ENCODE measurements at regions not wholly inside any gene's neighbourhood (a gene's known extent, or its start where the extent isn't known, plus 50 kb on each side); places are given as distances from the start of the nearest gene placed in this dataset.

DNA sequence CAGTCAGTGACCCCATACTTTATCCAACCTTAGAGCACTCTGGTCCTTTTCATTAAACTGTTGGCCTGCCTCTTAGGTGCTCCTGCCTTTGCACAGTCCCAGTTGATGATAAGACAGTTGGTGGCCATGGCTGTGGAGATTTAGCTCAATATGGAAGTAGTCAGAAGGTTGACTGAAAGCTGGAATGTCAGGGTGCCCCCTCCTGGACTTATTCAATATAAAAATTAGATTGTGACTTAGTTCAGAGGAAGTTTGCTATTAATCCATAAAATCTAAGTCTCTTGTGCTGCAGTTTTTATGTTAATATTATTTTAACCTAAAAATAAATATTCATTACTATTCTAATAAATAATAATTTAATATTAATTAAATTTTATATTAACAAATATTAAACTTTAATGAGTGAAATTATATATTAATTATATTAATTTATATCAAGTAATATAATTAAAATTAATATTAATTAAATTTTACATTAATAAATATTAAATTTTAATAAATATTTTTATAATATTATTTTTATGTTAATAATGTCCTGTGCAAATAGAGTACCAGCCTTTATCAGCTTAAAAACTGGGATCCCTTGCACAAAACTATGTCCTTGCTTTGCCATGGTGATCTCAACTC is 77.7 kb upstream of the ADAMTSL1 start:
- no peak overlapping the region for H3K27ac ChIP-seq (ENCODE audit: low read depth in 2 of 2, low read length in 1 of 2)
- H3K4me1 ChIP-seq (ENCODE audit: control insufficient read depth in 2 of 2, insufficient read depth in 2 of 2, low read length in 1 of 2): no peaks in the 10 kb centered on the region
- H3K4me3 ChIP-seq (ENCODE audit: low read depth in 1 of 2, low read length in 2 of 2): no peak overlapping the region
- H3K36me3 ChIP-seq (ENCODE audit: control insufficient read depth in 2 of 2, insufficient read depth in 2 of 2, low read length in 1 of 2): no peaks in the 10 kb centered on the region
- H3K27me3 ChIP-seq (ENCODE audit: control insufficient read depth in 1 of 2, insufficient read depth in 2 of 2, low read length in 2 of 2): no peaks in the 10 kb centered on the region
- no peaks in the 10 kb centered on the region for H3K9me3 ChIP-seq (ENCODE audit: control insufficient read depth in 2 of 2, insufficient read depth in 1 of 2, low read depth in 1 of 2, low read length in 1 of 2)

DNA sequence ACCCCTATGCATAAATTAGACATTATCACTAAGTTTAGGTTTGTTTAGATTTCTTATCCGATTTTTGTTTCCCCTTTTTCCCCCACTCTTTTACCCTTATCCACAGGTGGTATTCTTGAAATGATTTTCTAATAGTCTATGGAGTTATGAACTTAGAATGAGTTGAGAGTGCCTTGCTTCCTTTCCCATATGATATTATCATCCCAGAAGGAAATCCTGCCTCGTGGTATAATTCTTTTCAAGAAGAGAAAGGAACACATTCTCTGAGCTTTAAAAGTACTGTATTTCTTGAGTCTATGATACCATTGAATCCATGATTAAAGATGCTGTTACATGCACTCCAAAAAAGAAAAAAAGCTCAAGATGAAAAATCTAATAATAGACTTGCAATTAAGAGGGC is 76.9 kb upstream of the ADAMTSL1 start:
- Histone ChIP-seq H3K27me3 (ENCODE audit: control insufficient read depth in 1 of 2, insufficient read depth in 2 of 2, low read length in 2 of 2) (no peaks in the 10 kb centered on the region), H3K4me1 (ENCODE audit: control insufficient read depth in 2 of 2, insufficient read depth in 2 of 2, low read length in 1 of 2) (no peaks in the 10 kb centered on the region), H3K9me3 (ENCODE audit: control insufficient read depth in 2 of 2, insufficient read depth in 1 of 2, low read depth in 1 of 2, low read length in 1 of 2) (no peaks in the 10 kb centered on the region), H3K27ac (ENCODE audit: low read depth in 2 of 2, low read length in 1 of 2) (no peak overlapping the region), H3K36me3 (ENCODE audit: control insufficient read depth in 2 of 2, insufficient read depth in 2 of 2, low read length in 1 of 2) (no peaks in the 10 kb centered on the region), H3K4me3 (ENCODE audit: low read depth in 1 of 2, low read length in 2 of 2) (no peak overlapping the region)
- 57 to 67% methylated on average over 2 of the region's 2 CpGs for WGBS, 2 donors

DNA sequence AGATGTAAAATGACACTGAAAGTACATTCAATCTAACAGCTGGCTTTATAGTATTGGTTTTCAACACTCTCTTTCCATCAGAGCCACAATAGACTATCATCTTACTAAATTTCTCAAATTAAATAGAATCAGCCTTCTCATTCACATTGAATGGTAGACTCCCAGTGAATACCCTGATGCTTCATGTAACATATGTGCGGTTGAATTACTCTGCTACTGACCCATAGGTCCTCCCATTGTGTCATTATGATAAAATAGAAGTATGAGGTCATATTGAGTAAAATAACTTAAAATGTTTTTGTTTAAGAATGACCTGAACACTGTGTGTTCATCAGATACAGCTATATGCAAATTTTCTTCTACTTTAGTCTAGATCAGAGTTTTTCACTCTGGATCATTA is 75.9 kb upstream of the ADAMTSL1 start:
- no peaks in the 10 kb centered on the region for H3K9me3 ChIP-seq (ENCODE audit: control insufficient read depth in 2 of 2, insufficient read depth in 1 of 2, low read depth in 1 of 2, low read length in 1 of 2)
- H3K4me3 ChIP-seq (ENCODE audit: low read depth in 1 of 2, low read length in 2 of 2): no peak overlapping the region
- H3K27me3 ChIP-seq (ENCODE audit: control insufficient read depth in 1 of 2, insufficient read depth in 2 of 2, low read length in 2 of 2): no peaks in the 10 kb centered on the region
- 95% methylated on average over 1 of the region's 1 CpG for WGBS, 2 donors
- H3K4me1 ChIP-seq (ENCODE audit: control insufficient read depth in 2 of 2, insufficient read depth in 2 of 2, low read length in 1 of 2): no peaks in the 10 kb centered on the region
- H3K36me3 ChIP-seq (ENCODE audit: control insufficient read depth in 2 of 2, insufficient read depth in 2 of 2, low read length in 1 of 2): no peaks in the 10 kb centered on the region
- no peak overlapping the region for H3K27ac ChIP-seq (ENCODE audit: low read depth in 2 of 2, low read length in 1 of 2)

DNA sequence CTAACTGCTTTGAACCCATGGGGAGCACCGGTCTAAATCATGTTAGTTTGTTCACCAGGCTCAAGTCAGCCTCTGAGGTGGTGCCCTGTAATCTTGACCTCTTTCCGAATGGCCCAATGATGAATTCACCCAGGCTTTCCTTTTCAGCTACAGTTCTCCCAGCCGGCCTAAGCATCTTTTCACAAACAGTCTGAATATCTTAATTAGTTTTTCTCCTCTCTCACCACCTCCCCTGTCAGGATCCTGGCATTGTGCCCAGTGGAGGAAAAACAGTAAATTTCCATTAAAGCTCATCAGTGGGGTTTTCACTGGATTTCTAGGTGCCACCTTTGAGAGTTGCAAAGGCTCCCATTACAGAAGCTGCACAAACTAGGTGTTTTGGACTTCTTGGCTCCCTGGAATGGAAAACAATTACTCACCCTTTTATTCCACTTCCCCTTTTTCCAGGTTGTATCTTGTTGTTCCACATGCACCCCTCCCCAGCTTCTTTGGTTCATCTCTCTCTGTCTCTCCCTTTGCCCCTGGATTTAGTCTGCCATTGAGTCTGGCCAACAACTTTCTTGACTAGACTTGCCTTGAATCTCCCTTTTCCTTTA is 69.4 kb upstream of the ADAMTSL1 start:
- Histone ChIP-seq H3K27ac (ENCODE audit: low read depth in 2 of 2, low read length in 1 of 2) (no peak overlapping the region), H3K27me3 (ENCODE audit: control insufficient read depth in 1 of 2, insufficient read depth in 2 of 2, low read length in 2 of 2) (no peaks in the 10 kb centered on the region), H3K4me3 (ENCODE audit: low read depth in 1 of 2, low read length in 2 of 2) (no peak overlapping the region), H3K4me1 (ENCODE audit: control insufficient read depth in 2 of 2, insufficient read depth in 2 of 2, low read length in 1 of 2) (no peaks in the 10 kb centered on the region), H3K9me3 (ENCODE audit: control insufficient read depth in 2 of 2, insufficient read depth in 1 of 2, low read depth in 1 of 2, low read length in 1 of 2) (no peaks in the 10 kb centered on the region), H3K36me3 (ENCODE audit: control insufficient read depth in 2 of 2, insufficient read depth in 2 of 2, low read length in 1 of 2) (no peaks in the 10 kb centered on the region)
- 82 to 87% methylated on average over 3 of the region's 3 CpGs for WGBS, 2 donors

DNA sequence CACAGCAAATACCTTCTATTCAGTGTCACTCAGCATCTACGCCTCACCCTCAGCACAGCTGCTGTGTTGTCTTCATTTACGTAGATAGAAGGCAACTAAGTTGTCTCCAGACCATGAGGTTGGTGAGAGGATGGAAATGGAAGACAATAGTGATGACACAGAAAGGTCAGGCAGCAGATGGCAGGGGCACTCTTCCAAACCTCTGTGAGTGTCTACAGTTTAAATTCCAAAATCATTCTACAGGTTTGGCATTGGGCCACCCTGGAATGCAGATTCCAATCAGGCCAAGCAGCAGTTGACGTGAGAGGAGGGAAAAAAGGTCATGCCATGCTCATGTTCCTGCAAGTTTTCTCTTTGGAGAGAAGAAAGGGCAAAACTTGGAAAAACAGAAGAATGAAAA is 68.7 kb upstream of the ADAMTSL1 start:
- 66 to 69% methylated on average over 3 of the region's 3 CpGs for WGBS, 2 donors

DNA sequence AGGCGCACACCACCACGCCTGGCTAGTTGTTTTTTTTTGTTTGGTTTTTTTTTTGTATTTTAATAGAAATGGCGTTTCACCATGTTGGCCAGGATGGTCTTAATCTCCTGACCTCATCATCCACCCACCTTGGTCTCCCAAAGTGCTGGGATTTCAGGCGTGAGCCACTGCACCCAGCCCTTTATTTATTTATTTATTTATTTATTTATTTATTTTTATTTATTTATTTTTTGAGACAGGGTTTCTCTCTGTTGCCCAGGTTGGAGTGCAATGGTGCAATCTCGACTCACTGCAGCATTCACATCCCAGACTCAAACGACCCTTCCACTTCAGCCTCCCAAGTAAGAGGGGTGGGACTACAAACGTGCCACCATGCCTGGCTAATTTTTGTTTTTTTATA is 63.0 kb upstream of the ADAMTSL1 start:
- H3K4me3 ChIP-seq (ENCODE audit: low read depth in 1 of 2, low read length in 2 of 2): no peak overlapping the region
- H3K4me1 ChIP-seq (ENCODE audit: control insufficient read depth in 2 of 2, insufficient read depth in 2 of 2, low read length in 1 of 2): no peaks in the 10 kb centered on the region
- WGBS, 2 donors: 87 to 90% methylated on average over 7 of the region's 7 CpGs
- H3K27ac ChIP-seq (ENCODE audit: low read depth in 2 of 2, low read length in 1 of 2): no peak overlapping the region
- no peaks in the 10 kb centered on the region for H3K27me3 ChIP-seq (ENCODE audit: control insufficient read depth in 1 of 2, insufficient read depth in 2 of 2, low read length in 2 of 2)
- no peaks in the 10 kb centered on the region for H3K9me3 ChIP-seq (ENCODE audit: control insufficient read depth in 2 of 2, insufficient read depth in 1 of 2, low read depth in 1 of 2, low read length in 1 of 2)
- H3K36me3 ChIP-seq (ENCODE audit: control insufficient read depth in 2 of 2, insufficient read depth in 2 of 2, low read length in 1 of 2): no peaks in the 10 kb centered on the region

More for the DNA sequence above, 68.7 kb upstream of the ADAMTSL1 start:
- no peaks in the 10 kb centered on the region for H3K27me3 ChIP-seq (ENCODE audit: control insufficient read depth in 1 of 2, insufficient read depth in 2 of 2, low read length in 2 of 2)
- H3K36me3 ChIP-seq (ENCODE audit: control insufficient read depth in 2 of 2, insufficient read depth in 2 of 2, low read length in 1 of 2): no peaks in the 10 kb centered on the region
- H3K9me3 ChIP-seq (ENCODE audit: control insufficient read depth in 2 of 2, insufficient read depth in 1 of 2, low read depth in 1 of 2, low read length in 1 of 2): no peaks in the 10 kb centered on the region
- H3K4me3 ChIP-seq (ENCODE audit: low read depth in 1 of 2, low read length in 2 of 2): no peak overlapping the region
- no peaks in the 10 kb centered on the region for H3K4me1 ChIP-seq (ENCODE audit: control insufficient read depth in 2 of 2, insufficient read depth in 2 of 2, low read length in 1 of 2)
- H3K27ac ChIP-seq (ENCODE audit: low read depth in 2 of 2, low read length in 1 of 2): no peak overlapping the region

DNA sequence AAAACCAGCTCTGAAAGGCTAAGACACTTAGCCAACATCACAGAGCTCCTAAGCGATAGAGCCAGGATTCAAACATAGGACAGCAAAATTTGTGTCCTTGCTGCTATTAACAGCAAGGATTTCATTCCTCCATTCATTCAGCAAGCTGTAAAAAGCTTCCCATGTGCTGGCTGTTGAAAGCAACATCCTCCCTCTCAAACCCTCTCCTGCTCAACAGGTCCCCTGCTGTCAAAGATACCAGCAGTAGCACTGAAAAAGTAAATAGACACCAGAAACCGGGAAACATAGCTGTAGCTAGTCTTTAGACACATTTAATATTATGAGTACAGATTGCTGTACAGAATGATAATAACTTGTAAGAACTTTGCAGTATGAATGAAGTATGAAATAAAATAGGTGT is 52.6 kb upstream of the ADAMTSL1 start:
- H3K27me3 ChIP-seq (ENCODE audit: control insufficient read depth in 1 of 2, insufficient read depth in 2 of 2, low read length in 2 of 2): no peaks in the 10 kb centered on the region
- WGBS, 2 donors: 65 to 78% methylated on average over 2 of the region's 2 CpGs
- H3K4me3 ChIP-seq (ENCODE audit: low read depth in 1 of 2, low read length in 2 of 2): no peak overlapping the region
- H3K9me3 ChIP-seq (ENCODE audit: control insufficient read depth in 2 of 2, insufficient read depth in 1 of 2, low read depth in 1 of 2, low read length in 1 of 2): no peaks in the 10 kb centered on the region
- no peaks in the 10 kb centered on the region for H3K4me1 ChIP-seq (ENCODE audit: control insufficient read depth in 2 of 2, insufficient read depth in 2 of 2, low read length in 1 of 2)
- H3K27ac ChIP-seq (ENCODE audit: low read depth in 2 of 2, low read length in 1 of 2): no peak overlapping the region
- H3K36me3 ChIP-seq (ENCODE audit: control insufficient read depth in 2 of 2, insufficient read depth in 2 of 2, low read length in 1 of 2): no peaks in the 10 kb centered on the region

DNA sequence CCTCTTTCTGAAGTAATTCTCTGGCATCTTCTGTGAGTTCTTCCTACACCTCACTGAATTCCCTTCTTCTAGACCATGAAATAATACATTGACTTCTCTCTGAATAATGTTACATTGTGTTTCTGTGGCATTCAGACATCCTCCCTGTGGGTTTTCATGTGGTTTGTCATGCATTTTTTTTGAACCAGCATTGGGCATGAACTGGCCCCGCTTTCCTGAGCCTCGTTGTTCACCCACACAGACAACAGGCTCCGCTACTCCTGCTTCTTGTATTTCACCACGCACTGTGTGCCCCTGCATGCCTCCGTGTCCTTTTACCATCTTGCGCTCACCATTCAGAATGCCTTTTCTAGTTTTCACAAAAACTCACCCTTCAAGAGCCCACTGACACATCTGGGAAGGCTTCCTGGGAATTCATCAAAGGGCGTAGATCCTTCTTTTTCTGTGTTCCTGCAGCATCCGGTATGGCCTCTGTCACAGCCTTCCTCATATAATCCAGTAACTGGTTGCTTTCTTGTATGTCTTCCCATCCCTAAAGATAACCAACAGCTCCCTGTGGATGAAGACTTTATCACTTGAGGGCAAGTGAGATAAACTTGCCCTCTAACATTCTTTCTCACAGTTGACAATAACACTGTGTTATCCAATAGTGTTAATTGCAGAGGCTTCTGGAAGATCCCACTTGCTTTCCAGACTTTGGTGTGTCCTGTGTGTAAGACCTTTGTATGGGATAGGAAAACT is 51.5 kb upstream of the ADAMTSL1 start:
- Histone ChIP-seq H3K4me1 (ENCODE audit: control insufficient read depth in 2 of 2, insufficient read depth in 2 of 2, low read length in 1 of 2) (no peaks in the 10 kb centered on the region), H3K27ac (ENCODE audit: low read depth in 2 of 2, low read length in 1 of 2) (no peak overlapping the region), H3K27me3 (ENCODE audit: control insufficient read depth in 1 of 2, insufficient read depth in 2 of 2, low read length in 2 of 2) (no peaks in the 10 kb centered on the region), H3K36me3 (ENCODE audit: control insufficient read depth in 2 of 2, insufficient read depth in 2 of 2, low read length in 1 of 2) (no peaks in the 10 kb centered on the region), H3K9me3 (ENCODE audit: control insufficient read depth in 2 of 2, insufficient read depth in 1 of 2, low read depth in 1 of 2, low read length in 1 of 2) (no peaks in the 10 kb centered on the region), H3K4me3 (ENCODE audit: low read depth in 1 of 2, low read length in 2 of 2) (no peak overlapping the region)
- WGBS, 2 donors: 84 to 88% methylated on average over 8 of the region's 8 CpGs

DNA sequence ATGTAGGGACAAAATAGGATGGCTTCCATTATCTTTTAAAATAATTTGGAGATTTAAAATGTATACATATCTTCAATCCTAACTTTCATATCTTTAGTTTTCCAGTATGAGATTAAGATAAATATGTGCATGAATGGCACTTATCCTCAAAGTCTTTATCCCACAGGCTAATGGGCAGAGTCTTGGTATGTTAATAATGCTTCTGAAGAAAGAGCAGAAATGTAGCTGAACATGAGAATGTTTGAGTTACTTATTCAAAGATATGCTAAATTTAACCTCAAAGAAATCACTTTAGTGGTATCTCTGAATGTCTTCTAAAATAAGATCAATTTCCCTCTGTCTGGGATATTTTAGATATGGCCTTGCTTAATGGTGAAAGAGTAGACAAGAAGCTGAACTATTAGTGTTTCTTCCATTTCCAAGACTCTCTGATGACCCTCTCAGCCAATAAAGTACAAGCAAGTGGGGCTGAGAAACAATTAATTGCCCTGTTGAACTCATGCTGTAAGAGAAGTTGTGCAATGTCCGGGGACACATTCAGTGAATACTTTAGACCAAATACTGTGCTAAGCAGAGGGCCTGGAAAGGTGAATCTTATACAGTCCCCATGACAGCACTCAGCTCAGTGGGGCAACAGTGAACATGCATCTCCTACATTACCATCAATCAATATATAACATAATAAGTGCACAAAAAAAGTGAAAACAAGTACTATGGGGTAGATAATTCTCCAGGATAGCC is 50.0 kb upstream of the ADAMTSL1 start:
- Histone ChIP-seq H3K4me1 (ENCODE audit: control insufficient read depth in 2 of 2, insufficient read depth in 2 of 2, low read length in 1 of 2) (no peaks in the 10 kb centered on the region), H3K27me3 (ENCODE audit: control insufficient read depth in 1 of 2, insufficient read depth in 2 of 2, low read length in 2 of 2) (no peaks in the 10 kb centered on the region), H3K4me3 (ENCODE audit: low read depth in 1 of 2, low read length in 2 of 2) (no peak overlapping the region), H3K9me3 (ENCODE audit: control insufficient read depth in 2 of 2, insufficient read depth in 1 of 2, low read depth in 1 of 2, low read length in 1 of 2) (no peaks in the 10 kb centered on the region), H3K36me3 (ENCODE audit: control insufficient read depth in 2 of 2, insufficient read depth in 2 of 2, low read length in 1 of 2) (no peaks in the 10 kb centered on the region), H3K27ac (ENCODE audit: low read depth in 2 of 2, low read length in 1 of 2) (no peak overlapping the region)
- 84 to 87% methylated on average over 1 of the region's 1 CpG for WGBS, 2 donors

Measured in esophagus (tissue), 2 donors.